ENCODE measurements at regions not wholly inside any gene's neighbourhood (a gene's known extent, or its start where the extent isn't known, plus 50 kb on each side); places are given as distances from the start of the nearest gene placed in this dataset.

DNA sequence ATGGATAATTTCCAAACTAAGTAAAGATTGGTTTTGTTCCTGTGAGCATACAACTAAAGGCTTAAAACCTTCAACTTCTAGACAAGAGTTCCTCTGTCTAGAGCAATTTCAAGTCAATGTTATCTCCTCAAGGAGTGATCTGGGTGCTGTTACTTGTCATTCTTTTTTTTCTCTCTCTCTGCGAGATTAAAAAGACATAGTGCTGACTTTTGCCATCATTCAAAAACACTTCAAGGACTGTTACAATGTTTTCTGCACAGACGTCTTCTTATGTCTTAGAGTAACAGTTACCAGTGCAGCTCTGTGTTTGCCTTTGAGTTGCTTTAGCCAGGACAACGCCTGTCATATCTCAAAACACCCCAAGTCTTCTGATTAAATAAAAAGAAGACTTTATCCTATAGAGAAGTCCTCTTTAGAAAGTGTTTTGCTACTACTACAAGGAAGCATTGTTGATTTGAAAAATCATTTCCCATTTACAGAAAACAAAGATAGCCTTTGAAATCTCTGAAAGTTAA lies 263.5 kb upstream of the FERD3L start:
- no peaks in the 10 kb centered on the region for H3K27me3 ChIP-seq
- no peaks in the 10 kb centered on the region for H3K4me1 ChIP-seq (ENCODE audit: insufficient read depth)
- TF ChIP-seq EP300 (IDR thresholded peaks at IDR 0.05) (no peak), POLR2A (IDR thresholded peaks at IDR 0.05) (no peak)
- TF ChIP-seq, protein P1, sequence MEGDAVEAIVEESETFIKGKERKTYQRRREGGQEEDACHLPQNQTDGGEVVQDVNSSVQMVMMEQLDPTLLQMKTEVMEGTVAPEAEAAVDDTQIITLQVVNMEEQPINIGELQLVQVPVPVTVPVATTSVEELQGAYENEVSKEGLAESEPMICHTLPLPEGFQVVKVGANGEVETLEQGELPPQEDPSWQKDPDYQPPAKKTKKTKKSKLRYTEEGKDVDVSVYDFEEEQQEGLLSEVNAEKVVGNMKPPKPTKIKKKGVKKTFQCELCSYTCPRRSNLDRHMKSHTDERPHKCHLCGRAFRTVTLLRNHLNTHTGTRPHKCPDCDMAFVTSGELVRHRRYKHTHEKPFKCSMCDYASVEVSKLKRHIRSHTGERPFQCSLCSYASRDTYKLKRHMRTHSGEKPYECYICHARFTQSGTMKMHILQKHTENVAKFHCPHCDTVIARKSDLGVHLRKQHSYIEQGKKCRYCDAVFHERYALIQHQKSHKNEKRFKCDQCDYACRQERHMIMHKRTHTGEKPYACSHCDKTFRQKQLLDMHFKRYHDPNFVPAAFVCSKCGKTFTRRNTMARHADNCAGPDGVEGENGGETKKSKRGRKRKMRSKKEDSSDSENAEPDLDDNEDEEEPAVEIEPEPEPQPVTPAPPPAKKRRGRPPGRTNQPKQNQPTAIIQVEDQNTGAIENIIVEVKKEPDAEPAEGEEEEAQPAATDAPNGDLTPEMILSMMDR (IDR thresholded peaks at IDR 0.05) = no peak
- no peaks in the 10 kb centered on the region for H3K36me3 ChIP-seq
- intact Hi-C loops (cut with DNase I) = no loop called here
- H3K4me3 ChIP-seq = no peak overlapping the region
- no peak overlapping the region for H3K27ac ChIP-seq
- WGBS, 3 donors = 19 to 50% (median 28%) methylated on average over 3 of the region's 3 CpGs
- no peak for DNase-seq
- H3K9me3 ChIP-seq = no peaks in the 10 kb centered on the region

DNA sequence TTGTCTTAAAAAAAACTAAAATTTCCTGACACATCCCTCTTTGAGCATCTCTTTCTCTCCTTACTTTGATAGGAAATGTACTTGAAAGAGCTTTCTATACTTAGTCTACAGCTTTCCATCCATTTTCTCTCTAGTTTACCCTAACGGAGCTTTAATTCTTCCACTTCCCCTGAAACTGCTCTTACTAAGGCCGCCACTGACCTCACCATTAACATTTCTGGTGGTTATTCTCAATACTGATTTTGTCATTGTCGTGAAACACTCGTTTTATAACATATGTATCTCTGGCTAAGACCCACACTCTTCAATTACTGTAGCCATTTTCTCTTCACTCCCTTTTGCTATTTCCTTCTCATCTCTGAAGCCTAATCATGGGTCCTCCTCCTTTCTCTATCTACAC lies 262.0 kb upstream of the FERD3L start:
- DNase-seq = no peak
- H3K9me3 ChIP-seq = no peaks in the 10 kb centered on the region
- no peak overlapping the region for H3K27ac ChIP-seq
- H3K4me1 ChIP-seq (ENCODE audit: insufficient read depth) = no peaks in the 10 kb centered on the region
- no peaks in the 10 kb centered on the region for H3K36me3 ChIP-seq
- no peaks in the 10 kb centered on the region for H3K27me3 ChIP-seq
- TF ChIP-seq EP300 (IDR thresholded peaks at IDR 0.05) (no peak), POLR2A (IDR thresholded peaks at IDR 0.05) (no peak)
- TF ChIP-seq, protein P1 (IDR thresholded peaks at IDR 0.05) = no peak
- WGBS, 3 donors = 60 to 91% (median 86%) methylated on average over 3 to 4 of the region's 4 CpGs
- H3K4me3 ChIP-seq = no peak overlapping the region
- intact Hi-C loops (cut with DNase I) = no loop called here

DNA sequence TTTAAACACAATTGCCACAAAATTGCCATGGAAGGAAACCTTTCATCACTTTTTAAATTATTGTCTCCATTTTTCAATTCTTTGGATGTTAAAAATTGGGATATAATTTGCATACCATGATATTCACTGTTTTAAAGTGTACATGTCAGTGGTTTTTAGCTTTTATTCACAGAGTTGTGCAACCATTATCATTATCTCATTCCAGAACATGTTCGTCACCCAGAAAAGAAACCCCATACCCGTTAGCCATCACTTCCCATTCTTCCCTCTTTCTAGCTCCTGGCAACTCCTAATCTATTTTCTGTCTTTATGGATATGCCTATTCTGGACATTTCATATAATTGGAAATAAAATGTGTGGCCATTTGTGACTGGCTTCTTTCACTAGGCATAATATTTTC lies 260.3 kb upstream of the FERD3L start:
- intact Hi-C loops (cut with DNase I) = no loop called here
- TF ChIP-seq, protein P1 (IDR thresholded peaks at IDR 0.05) = no peak
- no peak for TF ChIP-seq POLR2A (IDR thresholded peaks at IDR 0.05)
- no peak for TF ChIP-seq EP300 (IDR thresholded peaks at IDR 0.05)
- WGBS, 3 donors = 56 to 68% (median 57%) methylated on average over 2 of the region's 2 CpGs

DNA sequence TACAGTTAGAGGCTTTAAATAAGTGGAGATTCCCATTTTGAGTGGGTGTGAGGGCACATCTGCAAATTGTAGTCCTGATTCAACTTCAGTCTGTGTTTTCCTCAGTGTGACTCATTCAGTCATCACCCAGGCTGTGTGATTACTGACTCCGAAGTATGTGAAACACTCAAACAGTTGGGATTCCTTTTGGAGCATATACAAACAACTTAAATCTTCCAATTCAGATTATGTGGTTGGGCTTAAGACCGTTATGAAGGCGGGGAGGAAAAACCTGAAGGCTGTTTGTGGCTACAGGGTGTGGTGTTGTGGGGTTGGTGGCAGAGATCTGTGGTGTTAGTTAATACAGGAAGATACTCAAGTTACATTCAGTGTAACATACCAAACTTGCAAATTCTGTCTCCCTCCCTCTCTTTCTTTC lies 259.7 kb upstream of the FERD3L start:
- no peak overlapping the region for H3K27ac ChIP-seq
- H3K36me3 ChIP-seq = no peaks in the 10 kb centered on the region
- TF ChIP-seq EP300 (IDR thresholded peaks at IDR 0.05) (no peak), POLR2A (IDR thresholded peaks at IDR 0.05) (no peak)
- TF ChIP-seq, protein P1 (IDR thresholded peaks at IDR 0.05) = no peak

More for the DNA sequence above, 260.3 kb upstream of the FERD3L start:
- H3K27ac ChIP-seq = no peak overlapping the region
- H3K36me3 ChIP-seq = no peaks in the 10 kb centered on the region
- H3K9me3 ChIP-seq = no peaks in the 10 kb centered on the region
- no peaks in the 10 kb centered on the region for H3K27me3 ChIP-seq
- no peak for DNase-seq
- no peak overlapping the region for H3K4me3 ChIP-seq
- H3K4me1 ChIP-seq (ENCODE audit: insufficient read depth) = no peaks in the 10 kb centered on the region

More for the DNA sequence above, 259.7 kb upstream of the FERD3L start:
- intact Hi-C loops (cut with DNase I) = no loop called here
- no peak for DNase-seq
- Histone ChIP-seq H3K27me3 (no peaks in the 10 kb centered on the region), H3K9me3 (no peaks in the 10 kb centered on the region), H3K4me1 (ENCODE audit: insufficient read depth) (no peaks in the 10 kb centered on the region), H3K4me3 (no peak overlapping the region)
- 5 to 13% (median 9%) methylated on average over 3 of the region's 3 CpGs for WGBS, 3 donors
